H7 (cell line): ENCODE measurements at regions not wholly inside any gene's neighbourhood (a gene's known extent, or its start where the extent isn't known, plus 50 kb on each side); places are given as distances from the start of the nearest gene placed in this dataset.

Experiments
- DNase-seq: peaks from one replicate; pipeline ENCODE4 v3.0.0; 2012
- H3K27me3 ChIP-seq: 2 replicates; pipeline ENCODE4 v1.6.0; 2011; ENCODE audit warnings: mild to moderate bottlenecking, low read length; ENCODE audit not compliant: control insufficient read depth, insufficient read depth
- H3K36me3 ChIP-seq: replicated peaks from 2 replicates; pipeline ENCODE4 v1.5.1; 2011; ENCODE audit warnings: low read length; ENCODE audit not compliant: control insufficient read depth, insufficient read depth
- H3K4me3 ChIP-seq: 2 replicates; pipeline ENCODE4 v1.5.1; 2011; ENCODE audit warnings: low read depth, mild to moderate bottlenecking, control low read depth, low read length, moderate library complexity; ENCODE audit not compliant: insufficient read depth

DNA sequence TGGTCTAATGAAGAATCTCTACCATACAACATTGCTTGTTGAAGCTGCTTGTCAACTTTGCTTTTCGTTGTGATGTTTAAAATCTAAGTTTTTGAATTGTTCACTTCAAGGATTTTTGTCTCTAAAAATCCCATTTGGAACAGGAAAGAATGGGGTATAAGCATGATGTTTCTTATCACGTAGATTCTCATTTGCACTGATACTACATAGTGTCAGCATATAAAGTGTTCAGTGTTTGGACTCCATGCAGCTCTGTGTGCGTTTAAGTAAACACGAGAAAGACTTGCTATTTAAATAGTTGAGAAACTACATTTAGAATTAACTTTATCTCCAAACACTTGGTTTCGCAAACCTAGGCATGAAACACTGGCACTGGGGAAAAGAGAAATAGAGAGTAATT, 452.5 kb downstream of the NKX6-1 start:
- Histone ChIP-seq H3K4me3 (no peak overlapping the region), H3K27me3 (no peaks in the 10 kb centered on the region), H3K36me3 (no peaks in the 10 kb centered on the region)
- DNase-seq, result no peak

DNA sequence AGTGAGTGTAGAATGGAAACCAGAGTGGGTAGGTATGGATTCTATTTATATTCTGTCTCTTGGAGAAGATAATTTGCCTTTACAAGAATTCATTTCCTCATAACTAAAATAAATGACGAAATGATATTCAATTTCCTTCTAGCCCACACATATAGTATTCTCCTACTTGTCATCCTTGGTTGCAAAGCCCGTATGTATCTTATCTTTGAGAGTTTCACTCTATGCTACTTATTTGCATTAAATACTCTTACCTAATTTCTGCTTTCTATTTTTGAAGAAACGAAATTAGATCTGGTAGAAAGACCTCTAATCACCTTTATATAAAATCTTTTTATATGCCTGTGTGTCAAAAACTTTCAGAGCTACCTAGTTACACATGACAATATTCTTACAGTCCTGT, 457.7 kb downstream of the NKX6-1 start:
- H3K36me3 ChIP-seq, result no peaks in the 10 kb centered on the region
- no peak for DNase-seq
- no peak overlapping the region for H3K4me3 ChIP-seq
- H3K27me3 ChIP-seq, result no peaks in the 10 kb centered on the region

DNA sequence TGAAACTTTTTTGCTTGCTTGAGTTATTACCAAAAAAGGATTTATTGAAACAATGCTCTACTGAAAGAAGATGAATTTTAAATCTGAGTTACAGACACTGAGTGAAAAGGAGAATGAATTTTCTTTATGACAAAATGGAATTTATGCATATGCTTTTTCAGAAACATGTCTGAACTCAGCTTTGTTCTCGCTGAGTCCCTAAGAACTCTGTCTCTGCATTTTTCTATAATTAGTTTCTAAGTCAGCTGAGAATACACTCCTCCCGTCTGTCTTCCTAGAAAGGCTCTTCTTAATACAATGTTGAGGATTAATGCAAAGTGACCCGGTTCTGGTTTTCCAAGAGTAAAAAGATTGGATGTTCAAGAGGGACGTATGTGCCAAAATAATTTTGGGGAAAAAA, 463.5 kb downstream of the NKX6-1 start:
- DNase-seq, result no peak
- H3K4me3 ChIP-seq, result no peak overlapping the region
- no peaks in the 10 kb centered on the region for H3K36me3 ChIP-seq
- H3K27me3 ChIP-seq, result no peaks in the 10 kb centered on the region

DNA sequence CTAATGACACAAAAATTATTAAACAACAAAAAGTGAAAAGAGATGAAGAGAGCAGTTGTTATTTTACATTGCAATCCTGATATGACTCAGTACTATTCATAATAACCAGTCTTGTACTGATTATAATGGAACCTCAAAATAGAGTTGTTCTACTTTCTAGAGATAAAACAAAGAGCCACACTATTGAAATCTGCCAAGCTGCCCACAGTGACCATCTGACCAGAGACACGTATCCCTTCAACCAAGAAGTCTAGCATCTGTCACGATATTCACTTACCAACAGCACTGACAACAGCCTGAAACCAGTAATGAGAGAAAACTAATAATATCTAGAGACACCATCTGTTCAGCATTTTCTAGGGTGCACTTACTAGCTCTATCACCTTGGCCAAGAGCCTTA, 466.7 kb downstream of the NKX6-1 start:
- Histone ChIP-seq H3K4me3 (no peak overlapping the region), H3K36me3 (no peaks in the 10 kb centered on the region), H3K27me3 (no peaks in the 10 kb centered on the region)
- no peak for DNase-seq

GRCh38 chr4:84031401-84031800, 467.7 kb downstream of the NKX6-1 start:
- no peak overlapping the region for H3K4me3 ChIP-seq
- no peak for DNase-seq
- H3K36me3 ChIP-seq, result no peaks in the 10 kb centered on the region
- H3K27me3 ChIP-seq, result no peaks in the 10 kb centered on the region

- Histone ChIP-seq H3K4me3 (no peak overlapping the region), H3K27me3 (no peaks in the 10 kb centered on the region), H3K36me3 (no peaks in the 10 kb centered on the region)
- no peak for DNase-seq
Observed at GRCh38 chr4:84028340-84028739, 470.8 kb downstream of the NKX6-1 start.

GRCh38 chr4:84024405-84024804, 474.7 kb downstream of the NKX6-1 start:
- Histone ChIP-seq H3K36me3 (no peaks in the 10 kb centered on the region), H3K27me3 (no peaks in the 10 kb centered on the region), H3K4me3 (no peak overlapping the region)
- no peak for DNase-seq

- H3K27me3 ChIP-seq, result no peaks in the 10 kb centered on the region
- no peaks in the 10 kb centered on the region for H3K36me3 ChIP-seq
- no peak overlapping the region for H3K4me3 ChIP-seq
- DNase-seq, result no peak
Observed at GRCh38 chr4:84022564-84022963, 476.5 kb downstream of the NKX6-1 start.

DNA sequence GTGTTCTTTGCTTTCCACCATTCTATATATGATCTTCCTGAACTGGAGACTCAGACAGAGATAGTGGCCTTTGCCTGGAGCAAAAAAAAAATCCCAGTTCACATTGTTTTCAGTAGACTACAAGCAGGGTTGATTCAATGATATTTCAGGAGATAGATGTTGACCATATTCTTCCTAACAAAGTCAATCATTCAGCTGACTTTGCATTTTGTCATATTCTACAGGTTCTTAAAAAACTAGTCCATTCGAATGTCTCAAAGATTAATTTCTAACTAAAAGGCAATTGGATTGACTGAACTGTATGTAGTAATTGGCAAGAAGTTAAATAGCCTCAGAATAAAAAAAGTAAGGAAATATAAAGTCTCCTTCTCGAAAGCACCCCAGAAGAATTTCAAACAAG, 479.5 kb downstream of the NKX6-1 start:
- Histone ChIP-seq H3K36me3 (no peaks in the 10 kb centered on the region), H3K4me3 (no peak overlapping the region), H3K27me3 (no peaks in the 10 kb centered on the region)
- no peak for DNase-seq

DNA sequence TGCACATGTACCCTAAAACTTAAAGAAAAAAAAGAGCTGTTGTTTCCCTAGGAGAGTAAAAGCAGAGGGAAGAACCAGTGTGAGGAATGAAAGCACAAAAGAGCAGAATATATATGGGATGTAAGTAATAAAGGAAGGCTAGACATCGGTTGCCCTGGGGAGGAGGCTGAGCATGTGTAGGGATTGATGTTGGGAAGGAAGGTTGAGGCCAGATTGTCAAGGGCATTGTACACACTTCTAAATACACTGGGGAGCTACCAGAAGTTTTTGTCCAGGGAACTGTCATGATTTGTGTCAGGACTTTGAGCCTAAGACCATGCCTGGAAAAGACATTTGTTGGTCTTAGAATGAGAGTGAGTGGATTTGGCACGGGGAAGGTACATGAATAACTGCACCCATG, 467.1 kb downstream of the GPAT3 start:
- no peak overlapping the region for H3K4me3 ChIP-seq
- H3K36me3 ChIP-seq, result no peaks in the 10 kb centered on the region
- no peak for DNase-seq
- no peaks in the 10 kb centered on the region for H3K27me3 ChIP-seq

DNA sequence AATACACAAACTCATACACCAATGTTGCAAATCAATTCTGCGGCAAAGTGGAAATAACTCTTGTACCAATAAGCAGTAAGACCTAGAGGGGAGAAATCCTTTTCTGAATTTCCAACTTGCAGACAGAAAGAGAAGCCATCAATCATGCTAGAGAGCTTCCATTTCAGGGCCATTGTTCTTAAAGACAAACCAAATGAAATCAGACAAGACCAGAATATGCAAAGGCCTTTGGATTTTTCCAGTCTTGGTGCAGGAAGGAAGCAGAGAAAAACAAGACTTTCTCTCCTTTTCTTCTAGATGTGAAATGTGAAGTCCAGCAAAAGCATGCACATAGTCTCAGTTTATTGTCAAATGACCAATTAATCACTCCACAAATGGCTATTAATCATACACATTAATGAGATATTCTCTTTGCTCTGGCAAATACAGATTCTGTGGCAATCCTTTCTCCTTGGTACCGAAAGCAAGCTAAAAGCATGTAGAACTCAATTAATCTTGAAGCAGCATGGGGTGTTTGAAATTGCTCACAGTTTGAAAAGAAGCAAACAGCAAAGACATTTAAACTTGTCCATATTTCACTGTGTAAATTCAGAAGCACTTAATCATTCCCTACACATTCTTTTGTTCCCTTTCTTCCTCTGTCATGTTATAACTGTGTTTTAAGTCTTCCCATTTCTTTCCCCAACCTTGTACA, 466.1 kb downstream of the GPAT3 start:
- H3K27me3 ChIP-seq, result no peaks in the 10 kb centered on the region
- DNase-seq, result no peak
- H3K4me3 ChIP-seq, result no peak overlapping the region
- no peaks in the 10 kb centered on the region for H3K36me3 ChIP-seq

- no peak overlapping the region for H3K4me3 ChIP-seq
- H3K27me3 ChIP-seq, result no peaks in the 10 kb centered on the region
- peak; percentile 4 for DNase-seq
- no peaks in the 10 kb centered on the region for H3K36me3 ChIP-seq
Observed at GRCh38 chr4:83996254-83996653, 460.3 kb downstream of the GPAT3 start.

GRCh38 chr4:83993774-83994173, 457.9 kb downstream of the GPAT3 start:
- no peaks in the 10 kb centered on the region for H3K27me3 ChIP-seq
- DNase-seq, result peak; percentile 33
- H3K4me3 ChIP-seq, result no peak overlapping the region
- H3K36me3 ChIP-seq, result no peaks in the 10 kb centered on the region

DNA sequence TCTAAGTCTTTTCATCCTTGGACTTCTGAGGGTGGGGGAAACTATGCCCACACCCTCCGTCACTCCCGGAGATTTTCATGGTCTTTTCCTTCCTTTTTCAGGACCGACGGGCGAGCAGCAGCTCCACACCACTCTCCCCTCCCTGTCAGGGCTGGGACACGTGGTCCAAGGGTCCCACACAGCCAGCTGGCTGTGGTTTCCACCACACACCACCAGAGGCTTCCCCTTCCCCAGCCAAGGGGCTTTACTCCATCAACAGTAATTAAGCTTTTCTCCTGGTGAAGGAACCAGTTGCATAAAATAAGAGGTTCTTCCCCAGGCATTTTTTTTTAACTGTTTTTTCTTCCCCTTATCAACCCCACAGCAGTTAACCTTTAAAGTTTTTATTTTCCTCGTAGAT, 453.9 kb downstream of the GPAT3 start:
- no peaks in the 10 kb centered on the region for H3K27me3 ChIP-seq
- no peak for DNase-seq
- H3K36me3 ChIP-seq, result no peaks in the 10 kb centered on the region
- no peak overlapping the region for H3K4me3 ChIP-seq

GRCh38 chr4:83981156-83981555, 445.2 kb downstream of the GPAT3 start:
- Histone ChIP-seq H3K27me3 (no peaks in the 10 kb centered on the region), H3K36me3 (no peaks in the 10 kb centered on the region), H3K4me3 (no peak overlapping the region)
- DNase-seq, result no peak

DNA sequence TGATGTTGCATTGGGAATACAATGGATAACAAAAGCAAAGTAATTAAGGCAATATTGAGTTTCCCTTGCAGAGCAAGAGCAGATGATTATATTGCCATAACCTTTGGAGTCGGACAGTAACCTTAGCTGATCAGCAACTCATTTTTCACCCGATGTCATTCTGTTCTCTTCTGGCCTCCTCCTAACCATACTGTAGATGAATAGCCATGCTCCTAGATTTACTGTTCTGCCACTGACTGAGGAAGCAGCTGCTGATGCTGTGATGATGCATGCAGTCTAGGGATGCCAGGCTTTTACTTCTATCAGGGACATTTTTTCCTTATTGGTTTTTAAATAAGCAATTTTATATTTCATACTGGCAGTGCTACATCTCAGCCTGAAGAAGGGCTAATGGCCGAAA, 443.9 kb downstream of the GPAT3 start:
- DNase-seq, result no peak
- Histone ChIP-seq H3K36me3 (no peaks in the 10 kb centered on the region), H3K4me3 (no peak overlapping the region), H3K27me3 (no peaks in the 10 kb centered on the region)
